ENCODE measurements at regions not wholly inside any gene's neighbourhood (a gene's known extent, or its start where the extent isn't known, plus 50 kb on each side); places are given as distances from the start of the nearest gene placed in this dataset.
A peak's percentile ranks its signal among the peaks of the same experiment; 100 is the strongest.

DNA sequence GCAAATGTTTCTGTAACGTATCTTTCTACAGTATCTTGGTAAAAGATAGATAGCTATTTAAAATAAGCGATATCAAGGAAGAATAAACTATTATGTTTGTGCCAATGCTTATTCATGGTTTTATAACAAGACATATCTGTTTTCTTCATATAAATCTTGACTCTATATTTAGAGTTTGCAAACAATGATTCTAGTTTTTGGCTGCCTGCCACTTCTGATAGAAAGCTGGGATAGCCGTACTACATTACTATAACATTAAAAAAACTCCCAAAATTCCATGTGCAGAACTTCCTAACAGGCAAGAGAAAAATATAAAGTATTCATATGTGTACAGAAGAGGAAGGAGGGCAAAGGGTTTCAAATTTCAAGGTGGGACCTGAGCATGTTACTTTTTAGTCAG lies 985.0 kb downstream of the BCL11A start:
- Histone ChIP-seq H3K36me3 (no peaks in the 10 kb centered on the region), H3K27me3 (no peaks in the 10 kb centered on the region), H3K4me1 (ENCODE audit: insufficient read depth) (peaks cover 2% of the 10 kb centered on the region), H3K4me3 (no peak overlapping the region), H3K27ac (no peak overlapping the region), H3K9me3 (no peaks in the 10 kb centered on the region)
- no peak for DNase-seq
- WGBS, 3 donors = 9 to 17% (median 10%) methylated on average over 3 of the region's 3 CpGs
- TF ChIP-seq EP300 (IDR thresholded peaks at IDR 0.05) = no peak
- no peak for TF ChIP-seq POLR2A (IDR thresholded peaks at IDR 0.05)
- intact Hi-C loops (cut with DNase I) = no loop called here

DNA sequence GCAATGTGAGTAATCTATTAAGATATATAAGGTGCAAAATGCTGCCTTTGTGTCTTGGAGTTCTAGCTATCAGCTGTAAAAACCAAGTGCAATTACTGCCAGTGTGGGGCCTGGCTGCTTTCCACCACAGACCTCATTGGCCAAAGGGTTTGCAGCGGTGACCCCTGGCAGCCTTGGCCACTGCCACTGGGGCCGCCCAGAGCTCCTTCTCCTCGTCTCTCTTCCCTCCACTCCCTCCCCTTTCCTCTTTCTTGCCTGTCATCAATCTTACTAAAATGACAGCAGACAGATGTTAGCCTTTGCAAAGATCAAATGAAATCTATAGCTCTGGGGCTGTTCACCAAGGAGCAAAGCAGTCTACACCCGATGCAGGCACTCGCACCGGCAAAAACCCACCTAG lies 986.3 kb downstream of the BCL11A start:
- no peaks in the 10 kb centered on the region for H3K36me3 ChIP-seq
- H3K9me3 ChIP-seq = no peaks in the 10 kb centered on the region
- peak in 2 of 5 donors; percentile 26 to 34 for DNase-seq
- no peak overlapping the region for H3K27ac ChIP-seq
- H3K4me1 ChIP-seq (ENCODE audit: insufficient read depth) = peaks cover 2% of the 10 kb centered on the region
- no peak overlapping the region for H3K4me3 ChIP-seq
- WGBS, 3 donors = 22 to 45% (median 30%) methylated on average over 6 of the region's 6 CpGs
- TF ChIP-seq EP300 (IDR thresholded peaks at IDR 0.05) = no peak
- no peak for TF ChIP-seq POLR2A (IDR thresholded peaks at IDR 0.05)
- intact Hi-C loops (cut with DNase I) = no loop called here
- no peaks in the 10 kb centered on the region for H3K27me3 ChIP-seq

GRCh38 chr2:59566739-59567138 lies 986.7 kb downstream of the BCL11A start:
- Histone ChIP-seq H3K9me3 (no peaks in the 10 kb centered on the region), H3K27me3 (no peaks in the 10 kb centered on the region), H3K27ac (no peak overlapping the region), H3K36me3 (no peaks in the 10 kb centered on the region), H3K4me3 (no peak overlapping the region), H3K4me1 (ENCODE audit: insufficient read depth) (peaks cover 2% of the 10 kb centered on the region)
- no peak for TF ChIP-seq EP300 (IDR thresholded peaks at IDR 0.05)
- TF ChIP-seq POLR2A (IDR thresholded peaks at IDR 0.05) = no peak
- no peak for TF ChIP-seq CTCF (IDR thresholded peaks at IDR 0.05)
- WGBS, 3 donors = 58 to 72% (median 67%) methylated on average over 2 of the region's 2 CpGs
- no peak for DNase-seq
- intact Hi-C loops (cut with DNase I) = no loop called here

GRCh38 chr2:59561281-59561680 lies 992.2 kb downstream of the BCL11A start:
- DNase-seq = no peak
- no peak for TF ChIP-seq CTCF (IDR thresholded peaks at IDR 0.05)
- no peak for TF ChIP-seq EP300 (IDR thresholded peaks at IDR 0.05)
- TF ChIP-seq POLR2A (IDR thresholded peaks at IDR 0.05) = no peak
- H3K9me3 ChIP-seq = no peaks in the 10 kb centered on the region
- H3K4me1 ChIP-seq (ENCODE audit: insufficient read depth) = no peaks in the 10 kb centered on the region
- intact Hi-C loops (cut with DNase I) = no loop called here
- H3K27me3 ChIP-seq = no peaks in the 10 kb centered on the region
- no peak overlapping the region for H3K4me3 ChIP-seq
- 73 to 84% (median 75%) methylated on average over 2 of the region's 2 CpGs for WGBS, 3 donors
- no peak overlapping the region for H3K27ac ChIP-seq
- no peaks in the 10 kb centered on the region for H3K36me3 ChIP-seq

DNA sequence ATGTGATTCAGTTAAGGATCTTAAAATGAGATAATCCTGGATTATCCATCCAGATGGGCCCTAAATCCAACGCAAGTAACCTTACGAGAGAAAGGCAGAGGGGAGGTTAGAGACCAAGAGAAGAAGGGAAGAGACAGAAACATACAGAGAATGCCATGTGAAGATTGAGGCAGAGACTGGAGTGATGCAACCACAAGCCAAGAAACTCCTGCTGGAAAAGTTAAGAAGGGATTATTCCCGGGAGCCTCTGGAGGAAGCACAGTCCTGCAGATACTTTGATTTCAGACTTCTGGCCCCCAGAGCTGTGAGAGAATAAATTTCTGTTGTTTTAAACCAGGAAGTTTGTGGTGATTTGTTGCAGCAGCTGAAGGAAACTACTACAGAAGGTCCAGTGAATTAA lies 992.7 kb downstream of the BCL11A start:
- 62 to 65% (median 63%) methylated on average over 3 of the region's 3 CpGs for WGBS, 3 donors
- H3K27ac ChIP-seq = no peak overlapping the region
- intact Hi-C loops (cut with DNase I) = no loop called here
- no peaks in the 10 kb centered on the region for H3K36me3 ChIP-seq
- H3K4me3 ChIP-seq = no peak overlapping the region
- DNase-seq = no peak
- H3K27me3 ChIP-seq = no peaks in the 10 kb centered on the region
- no peaks in the 10 kb centered on the region for H3K9me3 ChIP-seq
- no peak for TF ChIP-seq CTCF (IDR thresholded peaks at IDR 0.05)
- no peak for TF ChIP-seq POLR2A (IDR thresholded peaks at IDR 0.05)
- TF ChIP-seq EP300 (IDR thresholded peaks at IDR 0.05) = no peak
- H3K4me1 ChIP-seq (ENCODE audit: insufficient read depth) = no peaks in the 10 kb centered on the region

DNA sequence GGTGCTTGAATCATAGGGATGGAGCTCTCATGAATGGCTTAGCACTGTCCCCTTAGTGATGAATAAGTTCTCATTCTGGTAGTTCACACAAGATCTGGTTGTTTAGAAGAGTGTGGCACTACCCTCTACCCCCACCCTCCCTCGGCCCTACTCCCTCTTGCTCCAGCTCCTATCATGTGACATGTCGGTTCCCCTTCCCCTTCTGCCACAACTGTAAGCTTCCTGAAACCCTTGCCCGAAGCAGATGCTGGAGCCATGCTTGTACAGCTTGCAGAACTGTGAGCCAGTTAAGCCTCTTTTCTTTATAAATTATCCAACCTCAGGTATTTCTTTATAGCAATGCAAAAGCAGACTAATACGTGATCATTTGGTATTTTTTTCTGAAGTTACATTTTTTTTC lies 1012.6 kb downstream of the BCL11A start:
- Histone ChIP-seq H3K27me3 (peaks cover 3% of the 10 kb centered on the region), H3K36me3 (no peaks in the 10 kb centered on the region), H3K4me3 (no peak overlapping the region), H3K27ac (no peak overlapping the region), H3K4me1 (ENCODE audit: insufficient read depth) (no peaks in the 10 kb centered on the region), H3K9me3 (no peaks in the 10 kb centered on the region)
- TF ChIP-seq POLR2A (IDR thresholded peaks at IDR 0.05) (no peak), EP300 (IDR thresholded peaks at IDR 0.05) (no peak), CTCF (IDR thresholded peaks at IDR 0.05) (no peak)
- no peak for DNase-seq
- 64 to 83% (median 70%) methylated on average over 4 of the region's 4 CpGs for WGBS, 3 donors
- intact Hi-C loops (cut with DNase I) = no loop called here
